ENCODE measurements at regions not wholly inside any gene's neighbourhood (a gene's known extent, or its start where the extent isn't known, plus 50 kb on each side); places are given as distances from the start of the nearest gene placed in this dataset.

- TF ChIP-seq CTCF (IDR thresholded peaks at IDR 0.05) = no peak
- DNase-seq (ENCODE audit: low spot score) = no peak
- Mint-ChIP-seq H3K27me3 (ENCODE audit: low read depth) (no peaks in the 10 kb centered on the region), H3K36me3 (ENCODE audit: low read depth) (no peaks in the 10 kb centered on the region), H3K4me3 (ENCODE audit: unreplicated experiment) (no peak overlapping the region), H3K27ac (ENCODE audit: unreplicated experiment) (no peak overlapping the region), H3K4me1 (ENCODE audit: low read depth) (no peaks in the 10 kb centered on the region), H3K9me3 (ENCODE audit: low read depth) (no peaks in the 10 kb centered on the region)
Measured at GRCh38 chr15:81929557-81929956, 116.3 kb downstream of the MEX3B start.

- no peak overlapping the region for H3K27ac Mint-ChIP-seq (ENCODE audit: unreplicated experiment)
- H3K4me3 Mint-ChIP-seq (ENCODE audit: unreplicated experiment) = no peak overlapping the region
- H3K9me3 Mint-ChIP-seq (ENCODE audit: low read depth) = peaks cover 2% of the 10 kb centered on the region
- H3K27me3 Mint-ChIP-seq (ENCODE audit: low read depth) = no peaks in the 10 kb centered on the region
- H3K36me3 Mint-ChIP-seq (ENCODE audit: low read depth) = no peaks in the 10 kb centered on the region
- no peak for DNase-seq (ENCODE audit: low spot score)
- H3K4me1 Mint-ChIP-seq (ENCODE audit: low read depth) = no peaks in the 10 kb centered on the region
- no peak for TF ChIP-seq CTCF (IDR thresholded peaks at IDR 0.05)
Measured at GRCh38 chr15:81926981-81927380, 118.8 kb downstream of the MEX3B start.

- Mint-ChIP-seq H3K36me3 (ENCODE audit: low read depth) (peaks cover 10% of the 10 kb centered on the region), H3K4me3 (ENCODE audit: unreplicated experiment) (no peak overlapping the region), H3K27me3 (ENCODE audit: low read depth) (no peaks in the 10 kb centered on the region), H3K4me1 (ENCODE audit: low read depth) (no peaks in the 10 kb centered on the region), H3K9me3 (ENCODE audit: low read depth) (peaks cover 15% of the 10 kb centered on the region), H3K27ac (ENCODE audit: unreplicated experiment) (no peak overlapping the region)
- DNase-seq (ENCODE audit: low spot score) = no peak
- no peak for TF ChIP-seq CTCF (IDR thresholded peaks at IDR 0.05)
Measured at GRCh38 chr15:81924729-81925128, 121.1 kb downstream of the MEX3B start.

- no peak overlapping the region for H3K4me3 Mint-ChIP-seq (ENCODE audit: unreplicated experiment)
- no peak for TF ChIP-seq CTCF (IDR thresholded peaks at IDR 0.05)
Measured at GRCh38 chr15:81923561-81924350, 122.1 kb downstream of the MEX3B start.

GRCh38 chr15:81922143-81922542 is 123.7 kb downstream of the MEX3B start:
- no peak for DNase-seq (ENCODE audit: low spot score)
- Mint-ChIP-seq H3K27me3 (ENCODE audit: low read depth) (no peaks in the 10 kb centered on the region), H3K4me1 (ENCODE audit: low read depth) (no peaks in the 10 kb centered on the region), H3K4me3 (ENCODE audit: unreplicated experiment) (no peak overlapping the region), H3K27ac (ENCODE audit: unreplicated experiment) (no peak overlapping the region), H3K9me3 (ENCODE audit: low read depth) (peaks cover 23% of the 10 kb centered on the region), H3K36me3 (ENCODE audit: low read depth) (peaks cover 13% of the 10 kb centered on the region)
- TF ChIP-seq CTCF (IDR thresholded peaks at IDR 0.05) = no peak

More at GRCh38 chr15:81923561-81924350, 122.1 kb downstream of the MEX3B start:
- H3K9me3 Mint-ChIP-seq (ENCODE audit: low read depth) = peaks cover 18% of the 10 kb centered on the region
- DNase-seq (ENCODE audit: low spot score) = no peak
- peaks cover 10% of the 10 kb centered on the region for H3K36me3 Mint-ChIP-seq (ENCODE audit: low read depth)
- H3K4me1 Mint-ChIP-seq (ENCODE audit: low read depth) = no peaks in the 10 kb centered on the region
- H3K27ac Mint-ChIP-seq (ENCODE audit: unreplicated experiment) = no peak overlapping the region
- no peaks in the 10 kb centered on the region for H3K27me3 Mint-ChIP-seq (ENCODE audit: low read depth)

Measured in chondrocyte (in vitro differentiated cells).